HG02642 (cell line): ENCODE measurements at regions not wholly inside any gene's neighbourhood (a gene's known extent, or its start where the extent isn't known, plus 50 kb on each side); places are given as distances from the start of the nearest gene placed in this dataset.

Source experiments
- ATAC-seq: cut with Tn5 transposase; IDR thresholded peaks from one replicate; pipeline ENCODE4 v1.9.1; 2021; ENCODE audit warnings: mild to moderate bottlenecking; ENCODE audit not compliant: unreplicated experiment, poor library complexity

GRCh38 chr6:104251651-104252050 is 608.1 kb downstream of the HACE1 start:
- ATAC-seq, result no peak

GRCh38 chr6:104240865-104241264 is 618.9 kb downstream of the HACE1 start:
- ATAC-seq, result no peak

GRCh38 chr6:104239971-104240370 is 619.7 kb downstream of the HACE1 start:
- ATAC-seq, result no peak

- ATAC-seq, result no peak
Measured at GRCh38 chr6:104229057-104229456, 630.7 kb downstream of the HACE1 start.

- ATAC-seq, result no peak
Measured at GRCh38 chr6:104227508-104227907, 632.2 kb downstream of the HACE1 start.

- no peak for ATAC-seq
Measured at GRCh38 chr6:104226790-104227446, 632.8 kb downstream of the HACE1 start.

GRCh38 chr6:104218116-104218515 is 641.6 kb downstream of the HACE1 start:
- ATAC-seq, result no peak

- no peak for ATAC-seq
Measured at GRCh38 chr6:104214901-104215300, 644.8 kb downstream of the HACE1 start.

- no peak for ATAC-seq
Measured at GRCh38 chr6:104212977-104213668, 646.6 kb downstream of the HACE1 start.

- no peak for ATAC-seq
Measured at GRCh38 chr6:104207635-104208034, 652.1 kb downstream of the HACE1 start.

GRCh38 chr6:104201557-104201956 is 658.2 kb downstream of the HACE1 start:
- no peak for ATAC-seq

- ATAC-seq, result no peak
Measured at GRCh38 chr6:104187616-104188015, 672.1 kb downstream of the HACE1 start.

- ATAC-seq, result no peak
Measured at GRCh38 chr6:104186831-104187230, 672.9 kb downstream of the HACE1 start.

- no peak for ATAC-seq
Measured at GRCh38 chr6:104183816-104184435, 675.8 kb downstream of the HACE1 start.

- ATAC-seq, result no peak
Measured at GRCh38 chr6:104182811-104183210, 676.9 kb downstream of the HACE1 start.

GRCh38 chr6:104173668-104174067 is 686.1 kb downstream of the HACE1 start:
- ATAC-seq, result no peak

GRCh38 chr6:104170401-104170800 is 689.3 kb downstream of the HACE1 start:
- no peak for ATAC-seq

- no peak for ATAC-seq
Measured at GRCh38 chr6:104166055-104166668, 693.6 kb downstream of the HACE1 start.

- ATAC-seq, result no peak
Measured at GRCh38 chr6:104162036-104162669, 697.6 kb downstream of the HACE1 start.

GRCh38 chr6:104159045-104159618 is 700.6 kb downstream of the HACE1 start:
- no peak for ATAC-seq
